ENCODE measurements at regions not wholly inside any gene's neighbourhood (a gene's known extent, or its start where the extent isn't known, plus 50 kb on each side); places are given as distances from the start of the nearest gene placed in this dataset.

DNA sequence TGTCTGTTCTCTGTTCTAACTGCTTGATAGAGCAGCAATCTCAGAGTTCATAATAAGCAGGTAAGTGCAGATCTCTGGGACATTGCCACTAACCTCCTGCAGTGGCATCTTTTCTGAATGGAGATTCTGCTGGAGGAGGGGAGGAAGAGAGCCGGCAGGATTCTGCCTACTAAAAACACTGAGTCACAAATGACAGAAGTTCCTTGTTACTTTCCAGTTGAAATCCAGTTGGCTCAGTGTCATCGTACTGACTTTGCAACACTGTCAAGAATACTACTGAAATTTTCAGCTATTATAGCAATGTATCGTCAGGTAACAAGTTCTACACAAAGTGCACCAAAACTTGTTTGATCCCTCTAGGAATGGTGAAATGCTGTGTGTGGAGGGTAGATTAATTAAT is 79.6 kb upstream of the ST6GAL2 start:
- TF ChIP-seq CTCF (IDR thresholded peaks at IDR 0.05) = no peak
- TF ChIP-seq POLR2A (IDR thresholded peaks at IDR 0.05) = no peak
